AG10803 (cell line): ENCODE measurements at regions not wholly inside any gene's neighbourhood (a gene's known extent, or its start where the extent isn't known, plus 50 kb on each side); places are given as distances from the start of the nearest gene placed in this dataset.
"Not testable (repeated sequence)": the region's sequence is repeated elsewhere in the genome, so short reads cannot be mapped to it uniquely, and the experiment has no call there.

ENCODE experiments used
- DNase-seq: peaks from one replicate; pipeline ENCODE4 v3.0.0; 2010; ENCODE audit warnings: low read depth
- H3K4me3 ChIP-seq: 2 replicates; pipeline ENCODE4 v1.5.1; 2011; ENCODE audit warnings: mild to moderate bottlenecking, low read length, control low read depth
- TF ChIP-seq, protein P1 (sequence below): conservative IDR thresholded peaks from 2 replicates; pipeline ENCODE4 v1.5.1; 2011; ENCODE audit warnings: mild to moderate bottlenecking, low read length, control low read depth, inconsistent platforms

DNA sequence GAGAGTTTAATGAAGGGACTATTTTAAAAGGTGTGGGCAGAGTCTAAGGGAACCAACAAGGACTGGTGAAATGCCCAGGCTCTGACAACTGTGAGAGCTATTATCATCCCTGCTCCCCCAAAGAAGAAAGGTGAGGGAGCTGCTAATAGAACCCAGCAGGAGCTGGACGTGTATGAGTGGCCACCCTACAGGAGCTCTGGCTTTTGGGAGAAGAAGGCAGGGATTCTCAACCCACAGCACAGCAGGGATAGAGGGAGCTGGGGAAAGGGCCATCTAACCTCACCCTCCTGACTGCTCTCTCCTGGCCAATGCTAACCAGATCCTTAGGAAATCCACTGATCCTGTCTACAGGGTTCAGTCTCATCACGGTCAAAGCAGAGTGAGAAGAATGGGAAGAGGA is 57.1 kb downstream of the GRIN2B start:
- DNase-seq: no peak
- TF ChIP-seq, protein P1, sequence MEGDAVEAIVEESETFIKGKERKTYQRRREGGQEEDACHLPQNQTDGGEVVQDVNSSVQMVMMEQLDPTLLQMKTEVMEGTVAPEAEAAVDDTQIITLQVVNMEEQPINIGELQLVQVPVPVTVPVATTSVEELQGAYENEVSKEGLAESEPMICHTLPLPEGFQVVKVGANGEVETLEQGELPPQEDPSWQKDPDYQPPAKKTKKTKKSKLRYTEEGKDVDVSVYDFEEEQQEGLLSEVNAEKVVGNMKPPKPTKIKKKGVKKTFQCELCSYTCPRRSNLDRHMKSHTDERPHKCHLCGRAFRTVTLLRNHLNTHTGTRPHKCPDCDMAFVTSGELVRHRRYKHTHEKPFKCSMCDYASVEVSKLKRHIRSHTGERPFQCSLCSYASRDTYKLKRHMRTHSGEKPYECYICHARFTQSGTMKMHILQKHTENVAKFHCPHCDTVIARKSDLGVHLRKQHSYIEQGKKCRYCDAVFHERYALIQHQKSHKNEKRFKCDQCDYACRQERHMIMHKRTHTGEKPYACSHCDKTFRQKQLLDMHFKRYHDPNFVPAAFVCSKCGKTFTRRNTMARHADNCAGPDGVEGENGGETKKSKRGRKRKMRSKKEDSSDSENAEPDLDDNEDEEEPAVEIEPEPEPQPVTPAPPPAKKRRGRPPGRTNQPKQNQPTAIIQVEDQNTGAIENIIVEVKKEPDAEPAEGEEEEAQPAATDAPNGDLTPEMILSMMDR: no peak

DNA sequence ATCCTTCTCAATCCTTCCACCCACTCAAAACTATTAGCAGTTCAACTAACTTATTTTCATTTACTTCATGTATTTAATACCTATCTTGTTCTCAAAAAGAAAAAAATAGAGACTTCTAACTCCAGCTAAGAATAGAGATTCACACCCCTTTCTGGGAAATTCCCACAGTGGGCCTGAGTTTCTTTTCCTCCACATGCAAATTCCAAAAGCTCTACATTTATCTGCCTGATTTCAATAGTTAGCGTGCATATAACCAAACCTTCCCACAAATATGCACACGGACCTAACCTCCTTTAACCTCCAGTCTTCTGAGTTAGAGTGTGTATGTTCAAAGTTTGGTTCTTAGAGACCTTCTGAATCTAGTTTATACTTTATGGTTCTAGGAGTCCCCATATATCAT is 62.5 kb downstream of the GRIN2B start:
- no peak for DNase-seq
- TF ChIP-seq, protein P1: no peak
- no peak overlapping the region for H3K4me3 ChIP-seq

More for the DNA sequence above, 57.1 kb downstream of the GRIN2B start:
- no peak overlapping the region for H3K4me3 ChIP-seq

DNA sequence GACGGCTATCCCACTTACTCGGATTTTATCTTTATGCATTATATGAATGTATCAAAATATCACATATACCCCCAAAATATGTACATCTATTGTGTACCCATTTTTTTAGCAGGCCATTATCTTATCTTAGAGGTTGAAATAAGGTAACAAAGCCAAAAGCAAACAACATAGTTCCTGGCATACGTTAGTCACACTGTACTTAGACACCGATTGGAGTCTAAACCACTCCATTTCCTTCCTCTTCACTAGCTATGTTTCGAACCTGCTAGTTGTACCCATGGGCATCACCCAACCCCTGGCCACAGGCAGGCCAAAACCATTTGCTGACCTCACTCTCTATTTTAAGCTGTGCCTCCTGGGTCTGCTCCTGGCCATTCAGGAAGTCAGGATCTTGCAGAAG is 66.3 kb downstream of the GRIN2B start:
- TF ChIP-seq, protein P1: no peak
- DNase-seq: no peak
- no peak overlapping the region for H3K4me3 ChIP-seq

DNA sequence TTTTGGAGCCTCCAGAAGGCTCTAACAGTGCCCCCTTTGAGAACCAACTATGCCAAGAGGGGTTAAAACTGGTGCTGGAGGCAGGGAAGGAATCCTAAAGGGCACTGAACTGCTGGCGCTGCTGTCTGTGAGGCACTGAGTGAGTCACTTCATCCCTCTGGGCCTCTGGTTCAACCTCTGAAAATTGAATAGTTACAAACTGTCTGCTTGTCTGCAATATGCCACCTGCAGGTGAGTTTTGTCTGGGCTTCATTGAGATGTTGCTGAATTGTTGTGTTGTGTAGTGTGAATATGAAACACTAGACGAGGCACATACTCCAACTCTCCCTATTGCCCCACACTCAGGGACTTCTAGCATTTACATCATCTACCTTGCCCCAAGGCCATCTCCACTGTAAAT is 68.0 kb downstream of the GRIN2B start:
- TF ChIP-seq, protein P1: no peak
- no peak overlapping the region for H3K4me3 ChIP-seq
- DNase-seq: no peak

DNA sequence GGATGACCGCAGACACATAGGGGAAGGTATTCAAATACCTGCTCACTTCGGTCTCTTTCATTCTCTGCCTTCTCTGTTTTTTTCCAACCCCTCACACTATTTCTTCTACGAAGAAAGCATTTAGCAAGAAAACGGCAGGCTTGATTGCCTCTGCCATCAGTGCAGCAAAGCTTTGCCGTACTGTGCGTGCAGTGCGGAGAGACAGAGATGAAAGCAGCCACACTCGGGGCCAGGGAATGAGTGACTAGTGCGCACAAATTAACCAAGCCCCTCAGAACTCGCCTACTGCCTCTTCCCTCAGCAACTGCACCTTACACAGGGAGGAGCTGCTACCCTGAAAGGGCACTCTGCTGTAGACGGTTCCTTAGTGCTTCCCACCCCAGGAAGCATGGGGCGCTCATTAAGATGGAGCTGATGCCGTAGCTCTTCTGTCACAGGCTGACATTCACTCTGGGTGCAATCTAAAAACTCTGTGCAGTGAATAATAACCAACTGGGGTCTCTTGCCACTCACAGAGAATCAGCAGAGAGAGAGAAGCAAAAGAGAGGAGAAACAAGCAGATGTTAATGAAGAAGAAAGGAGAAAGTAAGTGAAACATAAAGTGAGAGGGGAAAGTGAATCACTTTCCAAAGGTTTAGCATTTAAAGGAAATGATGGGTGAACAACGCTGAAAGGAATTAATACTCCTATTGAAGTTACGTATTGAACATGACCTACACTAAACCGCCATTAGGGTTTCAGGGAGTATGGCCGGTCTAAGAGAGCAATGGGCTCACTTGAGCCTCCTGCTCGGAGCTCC is 69.4 kb downstream of the GRIN2B start:
- DNase-seq: no peak

DNA sequence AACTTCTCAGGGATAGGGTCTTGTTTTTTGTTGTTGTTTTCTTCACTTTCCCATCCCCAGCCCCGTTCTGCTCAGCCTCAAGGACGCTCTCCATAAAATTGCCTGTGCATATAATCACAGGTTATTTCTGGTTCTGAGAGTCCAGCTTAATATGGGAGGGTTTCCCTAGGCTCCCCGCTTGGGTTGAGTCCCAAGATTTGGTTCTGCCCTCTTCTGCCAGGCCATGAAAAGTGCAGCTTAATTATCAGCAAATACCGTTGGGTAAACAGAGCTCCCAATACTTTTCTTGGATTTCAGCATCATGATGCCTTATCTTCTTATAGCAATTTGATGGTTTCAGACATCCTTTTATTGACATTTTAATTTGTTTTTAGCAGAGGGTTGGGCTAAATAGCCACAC is 75.6 kb downstream of the GRIN2B start:
- TF ChIP-seq, protein P1: no peak
- DNase-seq: no peak

More for the DNA sequence above, 69.4 kb downstream of the GRIN2B start:
- TF ChIP-seq, protein P1: no peak
- H3K4me3 ChIP-seq: no peak overlapping the region

DNA sequence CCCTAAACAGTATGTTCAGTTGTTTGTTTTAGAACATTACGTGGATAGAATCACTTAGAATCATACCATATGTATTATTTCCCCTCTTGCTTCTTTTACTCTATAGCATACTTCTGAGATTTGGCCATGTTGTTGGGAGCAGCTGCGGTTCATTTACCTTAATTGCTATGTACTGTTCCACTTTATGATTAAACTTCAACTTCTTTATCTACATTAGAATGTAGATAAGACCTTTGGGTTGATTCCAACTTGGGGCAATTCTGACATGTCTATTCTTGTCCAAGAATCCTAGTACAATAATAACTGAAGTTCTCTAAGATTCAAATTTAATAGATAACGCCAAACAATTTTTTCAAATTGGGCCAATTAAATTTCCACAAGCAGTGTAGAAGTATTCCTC is 80.7 kb downstream of the GRIN2B start:
- no peak overlapping the region for H3K4me3 ChIP-seq
- TF ChIP-seq, protein P1: no peak
- DNase-seq: no peak

More for the DNA sequence above, 75.6 kb downstream of the GRIN2B start:
- no peak overlapping the region for H3K4me3 ChIP-seq

DNA sequence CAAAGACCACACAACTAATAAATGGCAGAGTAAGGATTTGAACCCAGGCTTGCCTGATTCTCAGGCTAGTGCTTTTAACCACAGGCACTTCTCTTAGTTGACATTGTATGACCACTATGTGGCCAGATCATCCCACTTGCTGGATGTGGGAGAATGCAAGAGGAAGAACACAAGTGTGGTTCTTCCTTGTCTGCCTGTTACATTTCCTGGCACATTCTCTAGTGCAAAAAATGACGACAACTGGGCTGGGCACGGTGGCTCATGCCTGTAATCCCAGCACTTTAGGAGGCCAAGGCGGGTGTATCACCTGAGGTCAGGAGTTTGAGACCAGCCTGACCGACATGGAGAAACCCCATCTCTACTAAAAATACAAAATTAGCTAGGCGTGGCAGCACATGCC is 83.0 kb downstream of the GRIN2B start:
- not testable (repeated sequence) for H3K4me3 ChIP-seq, DNase-seq
